GM12878 (cell line): ENCODE measurements at regions not wholly inside any gene's neighbourhood (a gene's known extent, or its start where the extent isn't known, plus 50 kb on each side); places are given as distances from the start of the nearest gene placed in this dataset.

Experiments used
- BRCA1 ChIP-seq: IDR thresholded peaks from 2 replicates; pipeline ENCODE4 v1.6.1; 2011; ENCODE audit warnings: low read depth, low read length, improper control_type of control experiment
- EP300 ChIP-seq, 2 experiments: fragments of 150-350 bp in 1 of 2; IDR thresholded peaks; 2 replicates each; pipeline ENCODE4 v1.6.1; 2011 to 2012; ENCODE audit warnings: low read depth in 2 of 2, low read length in 2 of 2, borderline replicate concordance in 1 of 2, improper control_type of control experiment in 1 of 2, inconsistent platforms in 1 of 2; ENCODE audit not compliant: control insufficient read depth in 1 of 2
- HCFC1 ChIP-seq: fragments of 150-350 bp; IDR thresholded peaks from 2 replicates; pipeline ENCODE4 v1.6.1; 2014; ENCODE audit warnings: low read length
- NRF1 ChIP-seq: conservative IDR thresholded peaks from 2 replicates; pipeline ENCODE4 v1.6.1; 2011; ENCODE audit warnings: mild to moderate bottlenecking, low read depth, low read length, improper control_type of control experiment
- POLR2A ChIP-seq: IDR thresholded peaks from 2 replicates; pipeline ENCODE4 v1.6.1; 2011; ENCODE audit warnings: low read depth, mild to moderate bottlenecking, low read length
- SP1 ChIP-seq: IDR thresholded peaks from one replicate; pipeline ENCODE4 v1.6.1; 2011; ENCODE audit warnings: low read depth, low read length
- TF ChIP-seq, protein P1 (sequence below), 3 experiments: IDR thresholded peaks in 2 of 3; conservative IDR thresholded peaks in 1 of 3; 2 replicates each; pipeline ENCODE4 v1.5.1; 2011; ENCODE audit warnings: low read depth in 3 of 3, low read length in 3 of 3, mild to moderate bottlenecking in 3 of 3, control low read depth in 2 of 3, moderate library complexity in 2 of 3, inconsistent platforms in 1 of 3, mixed read lengths in 1 of 3; ENCODE audit not compliant: control insufficient read depth in 2 of 3, insufficient read depth in 1 of 3; ENCODE audit errors: extremely low read depth in 1 of 3
- TF ChIP-seq, protein P2 (sequence below): IDR thresholded peaks from 2 replicates; pipeline ENCODE4 v1.6.1; 2012; ENCODE audit warnings: low read depth, low read length, improper control_type of control experiment

DNA sequence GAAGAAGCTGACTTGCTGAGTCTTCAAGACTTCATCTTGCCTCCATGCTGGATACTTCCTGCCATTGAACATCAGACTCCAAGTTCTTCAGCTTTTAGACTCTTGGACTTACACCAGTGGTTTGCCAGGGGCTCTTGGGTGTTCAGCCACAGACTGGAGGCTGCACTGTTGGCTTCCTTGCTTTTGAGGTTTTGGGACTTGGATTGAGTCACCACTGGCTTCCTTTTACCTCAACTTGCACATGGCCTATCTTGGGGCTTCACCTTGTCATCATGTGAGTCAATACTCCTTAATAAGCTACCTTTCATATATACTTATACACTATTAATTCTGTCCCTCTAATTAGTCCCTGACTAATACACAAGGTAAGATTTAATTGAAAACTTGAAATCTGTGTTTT, 361.7 kb upstream of the SEMA3C start:
- TF ChIP-seq HCFC1, result no peak
- TF ChIP-seq, protein P1, sequence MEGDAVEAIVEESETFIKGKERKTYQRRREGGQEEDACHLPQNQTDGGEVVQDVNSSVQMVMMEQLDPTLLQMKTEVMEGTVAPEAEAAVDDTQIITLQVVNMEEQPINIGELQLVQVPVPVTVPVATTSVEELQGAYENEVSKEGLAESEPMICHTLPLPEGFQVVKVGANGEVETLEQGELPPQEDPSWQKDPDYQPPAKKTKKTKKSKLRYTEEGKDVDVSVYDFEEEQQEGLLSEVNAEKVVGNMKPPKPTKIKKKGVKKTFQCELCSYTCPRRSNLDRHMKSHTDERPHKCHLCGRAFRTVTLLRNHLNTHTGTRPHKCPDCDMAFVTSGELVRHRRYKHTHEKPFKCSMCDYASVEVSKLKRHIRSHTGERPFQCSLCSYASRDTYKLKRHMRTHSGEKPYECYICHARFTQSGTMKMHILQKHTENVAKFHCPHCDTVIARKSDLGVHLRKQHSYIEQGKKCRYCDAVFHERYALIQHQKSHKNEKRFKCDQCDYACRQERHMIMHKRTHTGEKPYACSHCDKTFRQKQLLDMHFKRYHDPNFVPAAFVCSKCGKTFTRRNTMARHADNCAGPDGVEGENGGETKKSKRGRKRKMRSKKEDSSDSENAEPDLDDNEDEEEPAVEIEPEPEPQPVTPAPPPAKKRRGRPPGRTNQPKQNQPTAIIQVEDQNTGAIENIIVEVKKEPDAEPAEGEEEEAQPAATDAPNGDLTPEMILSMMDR (IDR thresholded peaks at IDR 0.05 in 2 of 3, conservative IDR thresholded peaks at IDR 0.05 in 1 of 3; ENCODE audit: control insufficient read depth in 2 of 3, extremely low read depth in 1 of 3, insufficient read depth in 1 of 3, low read depth in 3 of 3, low read length in 3 of 3), result no peak
- TF ChIP-seq BRCA1, result no peak
- no peak for TF ChIP-seq NRF1
- TF ChIP-seq, protein P2, sequence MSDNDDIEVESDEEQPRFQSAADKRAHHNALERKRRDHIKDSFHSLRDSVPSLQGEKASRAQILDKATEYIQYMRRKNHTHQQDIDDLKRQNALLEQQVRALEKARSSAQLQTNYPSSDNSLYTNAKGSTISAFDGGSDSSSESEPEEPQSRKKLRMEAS, result no peak
- TF ChIP-seq POLR2A, result no peak
- TF ChIP-seq SP1, result no peak
- no peak for TF ChIP-seq EP300 (IDR thresholded peaks at IDR 0.05; ENCODE audit: borderline replicate concordance in 1 of 2, control insufficient read depth in 1 of 2, low read depth in 2 of 2, low read length in 2 of 2)
